ENCODE measurements at regions not wholly inside any gene's neighbourhood (a gene's known extent, or its start where the extent isn't known, plus 50 kb on each side); places are given as distances from the start of the nearest gene placed in this dataset.

- TF ChIP-seq, protein P1, sequence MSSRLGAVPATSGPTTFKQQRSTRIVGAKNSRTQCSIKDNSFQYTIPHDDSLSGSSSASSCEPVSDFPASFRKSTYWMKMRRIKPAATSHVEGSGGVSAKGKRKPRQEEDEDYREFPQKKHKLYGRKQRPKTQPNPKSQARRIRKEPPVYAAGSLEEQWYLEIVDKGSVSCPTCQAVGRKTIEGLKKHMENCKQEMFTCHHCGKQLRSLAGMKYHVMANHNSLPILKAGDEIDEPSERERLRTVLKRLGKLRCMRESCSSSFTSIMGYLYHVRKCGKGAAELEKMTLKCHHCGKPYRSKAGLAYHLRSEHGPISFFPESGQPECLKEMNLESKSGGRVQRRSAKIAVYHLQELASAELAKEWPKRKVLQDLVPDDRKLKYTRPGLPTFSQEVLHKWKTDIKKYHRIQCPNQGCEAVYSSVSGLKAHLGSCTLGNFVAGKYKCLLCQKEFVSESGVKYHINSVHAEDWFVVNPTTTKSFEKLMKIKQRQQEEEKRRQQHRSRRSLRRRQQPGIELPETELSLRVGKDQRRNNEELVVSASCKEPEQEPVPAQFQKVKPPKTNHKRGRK (CRISPR knock-in tag; IDR thresholded peaks at IDR 0.05; ENCODE audit: borderline replicate concordance): no peak
- TF ChIP-seq ZNF423 (CRISPR knock-in tag; IDR thresholded peaks at IDR 0.05) (no peak), ZNF138 (CRISPR knock-in tag; conservative IDR thresholded peaks at IDR 0.05) (no peak), AR (CRISPR knock-in tag; IDR thresholded peaks at IDR 0.05) (no peak), ZNF263 (CRISPR knock-in tag; IDR thresholded peaks at IDR 0.05; ENCODE audit: low read depth) (no peak)
Measured at GRCh38 chr2:65918760-65919187, 486.4 kb upstream of the SPRED2 start (continued).

DNA sequence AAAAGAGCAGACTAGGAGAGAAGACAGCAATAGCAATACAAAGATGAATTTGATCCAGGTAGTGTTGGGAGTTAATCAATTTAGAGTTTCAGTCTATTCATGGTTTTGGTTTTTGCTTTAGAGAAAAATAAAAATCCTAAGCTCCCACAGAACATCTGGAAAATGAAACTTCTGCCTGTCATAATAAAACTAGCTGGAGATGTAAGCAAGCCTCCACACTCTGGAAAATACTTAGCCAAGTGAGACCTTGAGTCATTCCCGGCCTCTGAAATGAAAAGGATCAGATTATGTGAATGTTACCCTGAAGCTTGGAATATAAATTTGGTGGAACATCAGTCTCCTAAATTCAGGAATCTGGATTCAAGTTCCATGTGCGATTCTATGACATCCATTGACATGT is 485.6 kb upstream of the SPRED2 start:
- POLR2A ChIA-PET: no interaction called here
- Mint-ChIP-seq H3K4me1 (peaks cover 9% of the 10 kb centered on the region), H3K9me3 (no peaks in the 10 kb centered on the region), H3K36me3 (no peaks in the 10 kb centered on the region), H3K27me3 (ENCODE audit: low read depth) (no peaks in the 10 kb centered on the region), H3K4me3 (no peak overlapping the region), H3K27ac (no peak overlapping the region)
- ATAC-seq: no peak
- CTCF ChIA-PET: interaction anchor here (0.5 kb wide), 1 partner anchor 1556 kb away, joined by 5 read pairs; no protein-coding TSS in a partner anchor
- TF ChIP-seq PRDM15 (CRISPR knock-in tag; IDR thresholded peaks at IDR 0.05): no peak
- no peak for TF ChIP-seq RORB (CRISPR knock-in tag; IDR thresholded peaks at IDR 0.05)
- no peak for TF ChIP-seq ZBTB21 (CRISPR knock-in tag; IDR thresholded peaks at IDR 0.05; ENCODE audit: borderline replicate concordance)
- TF ChIP-seq, protein P1 (CRISPR knock-in tag; IDR thresholded peaks at IDR 0.05; ENCODE audit: borderline replicate concordance): no peak
- TF ChIP-seq, protein P2, sequence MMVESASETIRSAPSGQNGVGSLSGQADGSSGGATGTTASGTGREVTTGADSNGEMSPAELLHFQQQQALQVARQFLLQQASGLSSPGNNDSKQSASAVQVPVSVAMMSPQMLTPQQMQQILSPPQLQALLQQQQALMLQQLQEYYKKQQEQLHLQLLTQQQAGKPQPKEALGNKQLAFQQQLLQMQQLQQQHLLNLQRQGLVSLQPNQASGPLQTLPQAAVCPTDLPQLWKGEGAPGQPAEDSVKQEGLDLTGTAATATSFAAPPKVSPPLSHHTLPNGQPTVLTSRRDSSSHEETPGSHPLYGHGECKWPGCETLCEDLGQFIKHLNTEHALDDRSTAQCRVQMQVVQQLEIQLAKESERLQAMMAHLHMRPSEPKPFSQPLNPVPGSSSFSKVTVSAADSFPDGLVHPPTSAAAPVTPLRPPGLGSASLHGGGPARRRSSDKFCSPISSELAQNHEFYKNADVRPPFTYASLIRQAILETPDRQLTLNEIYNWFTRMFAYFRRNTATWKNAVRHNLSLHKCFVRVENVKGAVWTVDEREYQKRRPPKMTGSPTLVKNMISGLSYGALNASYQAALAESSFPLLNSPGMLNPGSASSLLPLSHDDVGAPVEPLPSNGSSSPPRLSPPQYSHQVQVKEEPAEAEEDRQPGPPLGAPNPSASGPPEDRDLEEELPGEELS (CRISPR knock-in tag; IDR thresholded peaks at IDR 0.05): no peak
- no peak for TF ChIP-seq CTCF (IDR thresholded peaks at IDR 0.05)
- no peak for TF ChIP-seq NR1H2 (CRISPR knock-in tag; IDR thresholded peaks at IDR 0.05)
- TF ChIP-seq, protein P3, sequence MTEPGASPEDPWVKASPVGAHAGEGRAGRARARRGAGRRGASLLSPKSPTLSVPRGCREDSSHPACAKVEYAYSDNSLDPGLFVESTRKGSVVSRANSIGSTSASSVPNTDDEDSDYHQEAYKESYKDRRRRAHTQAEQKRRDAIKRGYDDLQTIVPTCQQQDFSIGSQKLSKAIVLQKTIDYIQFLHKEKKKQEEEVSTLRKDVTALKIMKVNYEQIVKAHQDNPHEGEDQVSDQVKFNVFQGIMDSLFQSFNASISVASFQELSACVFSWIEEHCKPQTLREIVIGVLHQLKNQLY (CRISPR knock-in tag; IDR thresholded peaks at IDR 0.05): no peak
- no peak for TF ChIP-seq SP1 (CRISPR knock-in tag; conservative IDR thresholded peaks at IDR 0.05)
- no peak for TF ChIP-seq FOXJ3 (CRISPR knock-in tag; IDR thresholded peaks at IDR 0.05; ENCODE audit: borderline replicate concordance)
- TF ChIP-seq E2F1 (CRISPR knock-in tag; IDR thresholded peaks at IDR 0.05): no peak
- TF ChIP-seq TEAD1 (CRISPR knock-in tag; IDR thresholded peaks at IDR 0.05): no peak
- no peak for TF ChIP-seq SMAD3 (CRISPR knock-in tag; IDR thresholded peaks at IDR 0.05; ENCODE audit: borderline replicate concordance)
- DNase-seq (ENCODE audit: low spot score): no peak

Data from WTC11 (cell line).